GM19023 (cell line): ENCODE measurements at regions not wholly inside any gene's neighbourhood (a gene's known extent, or its start where the extent isn't known, plus 50 kb on each side); places are given as distances from the start of the nearest gene placed in this dataset.
"Not testable (repeated sequence)": the region's sequence is repeated elsewhere in the genome, so short reads cannot be mapped to it uniquely, and the experiment has no call there.

Experiments used
- ATAC-seq: cut with Tn5 transposase; IDR thresholded peaks from one replicate; pipeline ENCODE4 v1.9.1; 2021; ENCODE audit warnings: mild to moderate bottlenecking, moderate library complexity; ENCODE audit not compliant: unreplicated experiment

GRCh38 chrX:960821-961220 is 251.6 kb downstream of the CRLF2 start:
- no peak for ATAC-seq

- ATAC-seq, result no peak
Measured at GRCh38 chrX:959595-959994, 252.9 kb downstream of the CRLF2 start.

- ATAC-seq, result not testable (repeated sequence)
Measured at GRCh38 chrX:955168-955781, 257.2 kb downstream of the CRLF2 start.

GRCh38 chrX:953879-954482 is 258.5 kb downstream of the CRLF2 start:
- ATAC-seq, result no peak

GRCh38 chrX:952816-953215 is 259.6 kb downstream of the CRLF2 start:
- no peak for ATAC-seq

- ATAC-seq, result not testable (repeated sequence)
Measured at GRCh38 chrX:947262-947661, 265.2 kb downstream of the CRLF2 start.

- no peak for ATAC-seq
Measured at GRCh38 chrX:943035-943434, 269.4 kb downstream of the CRLF2 start.

- ATAC-seq, result no peak
Measured at GRCh38 chrX:940691-941090, 271.8 kb downstream of the CRLF2 start.

GRCh38 chrX:936979-937769 is 275.3 kb downstream of the CRLF2 start:
- ATAC-seq, result no peak

GRCh38 chrX:933611-934010 is 278.8 kb downstream of the CRLF2 start:
- ATAC-seq, result no peak

GRCh38 chrX:928606-929005 is 283.8 kb downstream of the CRLF2 start:
- no peak for ATAC-seq

- ATAC-seq, result no peak
Measured at GRCh38 chrX:926991-927390, 285.5 kb downstream of the CRLF2 start.

- no peak for ATAC-seq
Measured at GRCh38 chrX:926070-926469, 286.4 kb downstream of the CRLF2 start.

- ATAC-seq, result no peak
Measured at GRCh38 chrX:925652-926061, 286.8 kb downstream of the CRLF2 start.

GRCh38 chrX:925094-925493 is 287.4 kb downstream of the CRLF2 start:
- no peak for ATAC-seq

GRCh38 chrX:924017-924416 is 288.4 kb downstream of the CRLF2 start:
- no peak for ATAC-seq

GRCh38 chrX:920234-920799 is 289.7 kb downstream of the SHOX start:
- ATAC-seq, result no peak

GRCh38 chrX:916230-916599 is 285.6 kb downstream of the SHOX start:
- no peak for ATAC-seq

- ATAC-seq, result no peak
Measured at GRCh38 chrX:915427-916229, 285.0 kb downstream of the SHOX start.

GRCh38 chrX:914206-914605 is 283.6 kb downstream of the SHOX start:
- no peak for ATAC-seq

- ATAC-seq, result no peak
Measured at GRCh38 chrX:912677-913076, 282.1 kb downstream of the SHOX start.
